Right lung (tissue), 2 donors: ENCODE measurements at regions not wholly inside any gene's neighbourhood (a gene's known extent, or its start where the extent isn't known, plus 50 kb on each side); places are given as distances from the start of the nearest gene placed in this dataset.

Experiments
- DNase-seq, 2 donors: peaks; one replicate each; pipeline ENCODE4 v3.0.0-alpha.2; 2013

- DNase-seq, result no peak
Observed at GRCh38 chr10:131750973-131751826, 149.6 kb upstream of the PPP2R2D start.

DNA sequence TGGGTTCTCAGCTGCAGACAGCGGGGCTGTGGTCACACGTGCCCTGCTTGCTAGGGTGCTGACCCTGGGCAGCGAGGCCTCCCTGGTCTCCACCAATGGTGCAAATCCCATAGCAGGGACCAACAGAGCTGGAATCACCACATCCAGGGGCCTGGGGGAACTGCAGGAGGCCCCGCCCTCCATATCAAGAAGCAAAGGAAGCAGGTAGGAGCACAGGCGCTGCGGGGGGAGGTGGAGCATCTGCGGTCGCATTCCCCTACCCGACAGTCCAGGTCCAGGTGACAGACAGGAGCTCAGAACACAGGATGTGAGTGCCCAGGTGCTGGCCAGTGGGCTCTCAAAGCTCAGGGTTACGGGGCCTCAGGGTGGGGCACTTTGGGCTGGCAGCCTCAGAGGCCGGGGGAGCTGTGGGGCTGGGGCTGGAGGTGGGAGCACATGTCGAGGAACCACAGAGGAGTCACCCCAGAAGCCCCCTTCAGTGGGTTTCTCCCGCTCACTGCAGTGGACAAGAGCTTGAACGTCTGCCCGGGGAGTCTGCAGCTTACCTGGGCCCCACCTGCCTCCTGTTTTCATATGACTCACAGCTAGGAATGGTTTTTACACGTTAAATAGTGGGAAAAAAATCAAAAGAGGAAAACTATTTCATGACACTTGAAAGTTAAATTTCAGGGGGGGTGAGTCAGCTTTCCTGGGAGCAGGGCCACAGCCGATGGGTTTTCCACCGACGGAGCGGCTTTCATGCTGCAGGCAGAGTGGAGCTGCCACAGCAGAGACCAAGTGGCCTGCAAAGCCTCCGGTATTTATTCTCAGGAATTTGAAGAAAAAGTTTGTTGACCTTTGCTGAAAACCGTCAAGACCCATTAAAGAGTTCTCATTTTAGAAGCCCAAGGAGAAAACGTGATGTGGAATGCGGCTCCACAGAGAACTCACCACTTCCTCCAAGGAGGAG, 148.7 kb upstream of the PPP2R2D start:
- no peak for DNase-seq

- no peak for DNase-seq
Observed at GRCh38 chr10:131753336-131753735, 147.5 kb upstream of the PPP2R2D start.

DNA sequence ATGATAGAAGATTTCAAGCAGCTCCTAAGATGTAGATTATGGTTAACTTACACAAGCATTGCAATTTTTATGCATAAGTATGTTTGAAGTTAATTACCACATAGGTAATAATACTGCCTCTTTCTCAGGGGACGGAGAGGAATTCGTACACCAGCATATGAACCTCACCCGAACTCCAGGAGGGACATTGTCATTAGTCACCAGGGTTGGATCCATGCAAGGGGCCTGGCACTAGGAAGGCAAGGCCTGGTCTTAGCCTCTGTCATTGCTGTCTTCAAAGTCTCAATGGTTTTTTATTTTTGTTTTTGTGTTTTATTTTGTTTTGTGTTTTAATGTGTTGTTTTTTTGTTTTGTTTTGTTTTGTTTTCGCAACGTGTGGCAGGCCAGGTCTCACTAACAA, 145.6 kb upstream of the PPP2R2D start:
- DNase-seq, result no peak

DNA sequence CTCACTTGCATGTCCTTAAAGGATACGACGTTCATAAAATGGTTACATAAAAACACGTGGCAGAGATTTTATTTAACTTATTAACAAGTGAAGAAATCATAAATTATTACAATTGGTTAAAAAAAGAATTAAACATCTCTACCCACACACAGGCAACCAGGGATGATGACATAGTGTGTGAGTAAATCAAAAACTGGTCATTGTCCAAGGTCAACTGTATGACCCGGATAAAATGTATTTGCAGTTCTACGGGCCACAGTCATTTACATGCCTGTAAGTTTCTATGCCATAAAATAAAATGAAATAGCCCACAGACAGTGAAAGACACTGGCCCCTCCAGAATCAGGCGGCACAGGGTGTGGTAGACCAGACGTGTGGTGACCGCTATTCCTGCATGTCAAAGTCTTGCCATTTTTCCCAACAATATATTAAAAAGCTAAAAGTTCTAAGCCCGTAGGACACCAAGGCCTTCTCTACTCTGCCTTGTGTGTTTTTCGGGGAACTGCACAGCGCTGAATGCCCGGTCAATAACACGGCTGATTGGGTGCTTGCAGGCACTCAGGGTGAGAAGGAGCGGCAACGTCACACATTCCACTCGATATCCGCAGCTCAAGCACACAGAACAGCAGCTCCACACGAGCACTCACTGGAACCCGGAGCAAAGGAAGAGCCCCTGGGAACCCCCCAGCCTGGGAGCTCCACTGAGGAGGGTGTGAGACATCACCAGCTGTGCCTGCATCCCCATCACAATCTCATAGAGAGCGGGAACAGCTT, 143.3 kb upstream of the PPP2R2D start:
- DNase-seq, result no peak

DNA sequence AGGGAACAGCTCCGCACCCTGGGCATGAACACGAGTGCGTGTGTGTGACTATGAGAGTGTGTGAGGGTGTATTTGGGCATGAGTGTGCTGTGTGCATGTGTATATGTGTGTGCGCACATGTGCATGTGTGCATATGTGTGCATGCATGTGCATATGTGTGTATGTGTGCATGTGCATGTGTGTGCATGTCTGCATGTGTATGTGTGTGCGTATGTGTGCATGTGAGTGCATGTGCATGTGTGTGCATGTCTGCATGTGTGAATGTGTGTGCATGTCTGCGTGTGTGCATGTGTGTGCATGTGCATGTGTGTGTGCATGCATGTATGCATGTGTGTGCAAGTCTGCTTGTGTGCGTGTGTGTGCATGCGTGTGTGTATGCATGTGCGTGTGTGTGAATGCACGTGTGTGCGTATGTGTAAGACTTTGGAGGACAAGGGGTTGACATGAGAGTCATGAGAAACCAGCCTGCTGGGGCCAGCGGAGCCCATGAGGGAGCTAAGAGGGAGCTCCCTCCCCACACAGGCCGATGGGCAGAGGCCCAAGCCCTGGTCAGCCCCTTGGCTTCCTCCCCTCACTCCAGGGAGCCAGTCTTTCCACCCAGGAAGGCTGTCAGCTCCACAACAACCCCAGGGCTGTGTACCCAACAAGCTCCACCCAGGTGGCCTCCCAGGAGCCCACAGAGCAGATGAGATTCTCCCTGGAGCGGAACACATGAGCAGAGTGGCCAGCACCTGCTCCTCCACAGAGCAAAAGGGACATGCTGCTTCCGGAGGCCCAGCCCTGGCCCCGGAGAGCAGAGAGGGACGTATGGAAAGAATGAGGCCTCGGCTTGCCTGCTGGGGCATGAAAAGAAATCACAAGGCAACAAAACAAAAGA, 142.5 kb upstream of the PPP2R2D start:
- no peak for DNase-seq

- no peak for DNase-seq
Observed at GRCh38 chr10:131758939-131759301, 141.9 kb upstream of the PPP2R2D start.

DNA sequence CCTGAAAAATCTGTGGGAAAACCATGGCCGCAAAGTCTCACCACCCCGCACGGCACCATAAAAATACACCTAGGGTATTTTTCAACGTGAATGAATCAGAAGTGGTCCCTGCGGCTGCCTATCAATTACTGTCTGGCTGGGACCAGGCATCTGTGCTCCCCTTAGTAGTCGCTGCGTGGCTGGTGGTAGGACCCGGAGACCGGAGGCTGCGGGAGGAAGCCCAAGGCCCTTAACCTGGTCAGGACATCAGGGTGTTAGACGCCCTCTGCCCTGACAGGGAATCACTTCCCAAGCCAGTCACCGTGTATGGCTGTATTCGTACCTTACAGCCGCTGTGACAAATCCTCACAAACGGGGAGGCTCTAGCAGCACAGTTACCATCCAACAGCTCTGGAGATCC, 141.5 kb upstream of the PPP2R2D start:
- DNase-seq, result no peak

DNA sequence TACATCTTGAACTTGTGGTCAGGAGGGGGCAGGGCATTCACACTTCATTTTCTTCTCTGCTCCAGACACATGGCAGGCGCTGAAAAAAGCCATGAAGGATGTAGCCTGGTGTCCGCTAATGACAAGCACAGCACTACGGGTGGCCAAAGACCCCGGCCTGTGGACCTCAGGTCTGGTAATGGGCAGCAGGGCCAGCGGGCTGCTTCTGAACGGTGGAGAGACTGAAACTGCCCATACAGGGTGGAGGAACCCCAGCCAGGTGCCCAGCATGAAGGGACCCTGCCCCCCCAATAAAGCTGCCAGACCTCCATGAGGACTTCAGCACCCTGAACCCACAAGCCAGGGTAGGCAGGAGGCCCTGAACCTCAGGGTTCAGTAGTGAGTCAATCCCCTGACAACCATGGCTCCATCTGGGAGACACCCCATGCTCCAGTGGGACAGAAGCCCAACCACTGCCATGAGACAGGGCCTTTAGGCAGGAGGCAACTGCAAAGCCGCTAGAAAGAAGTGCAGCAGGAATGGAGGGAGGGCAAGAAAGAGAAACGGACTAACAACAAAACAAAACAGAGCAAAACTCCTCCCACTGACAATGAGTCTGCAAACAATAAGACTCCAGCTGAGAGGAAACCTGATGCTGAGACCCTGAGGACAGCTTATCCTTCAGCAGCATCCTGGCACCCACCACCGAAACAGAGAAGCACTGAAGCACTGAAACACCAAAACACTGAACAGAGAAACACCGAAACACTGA, 140.2 kb upstream of the PPP2R2D start:
- DNase-seq, result no peak

- DNase-seq, result no peak
Observed at GRCh38 chr10:131762789-131763696, 137.8 kb upstream of the PPP2R2D start.

- no peak for DNase-seq
Observed at GRCh38 chr10:131764929-131765328, 135.9 kb upstream of the PPP2R2D start.

GRCh38 chr10:131766096-131766495, 134.7 kb upstream of the PPP2R2D start:
- no peak for DNase-seq

GRCh38 chr10:131767716-131768115, 133.1 kb upstream of the PPP2R2D start:
- no peak for DNase-seq

- no peak for DNase-seq
Observed at GRCh38 chr10:131769571-131770410, 131.0 kb upstream of the PPP2R2D start.

DNA sequence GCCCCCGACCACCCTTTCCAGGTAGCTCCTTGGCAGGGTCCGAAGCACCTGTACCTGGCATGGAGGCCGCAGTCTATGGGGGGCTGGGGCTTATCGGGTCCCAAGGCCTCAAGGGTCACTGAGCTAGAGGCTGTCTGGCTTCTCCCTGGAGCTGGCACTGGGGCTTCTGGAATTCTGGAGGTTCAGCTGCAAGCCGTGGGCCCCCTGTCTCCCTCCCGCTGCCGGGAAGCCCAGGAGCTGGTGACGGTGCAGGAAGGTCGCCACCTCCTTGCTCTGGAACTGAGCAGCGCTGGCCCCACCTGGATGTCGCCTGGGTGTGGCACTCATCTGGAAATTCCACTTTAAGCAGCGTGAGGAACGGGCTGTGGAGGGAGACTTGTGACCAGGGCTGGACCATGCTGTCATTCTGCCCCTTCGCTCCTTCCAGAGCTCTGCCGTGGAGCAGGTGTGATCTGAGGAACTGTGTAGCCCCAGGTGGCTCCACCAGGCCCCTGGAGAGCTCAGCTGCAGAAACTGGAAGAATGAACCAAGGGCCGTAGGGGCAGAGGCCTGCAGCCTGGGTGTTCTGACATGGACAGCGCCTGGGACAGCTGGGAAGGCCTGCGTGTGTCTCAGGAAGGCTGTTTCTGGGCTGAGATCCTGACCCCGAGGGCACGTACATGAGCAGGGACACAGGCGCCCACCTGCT, 129.7 kb upstream of the PPP2R2D start:
- DNase-seq, result no peak

- DNase-seq, result no peak
Observed at GRCh38 chr10:131771634-131772358, 129.0 kb upstream of the PPP2R2D start.

- no peak for DNase-seq
Observed at GRCh38 chr10:131772441-131772840, 128.4 kb upstream of the PPP2R2D start.
